GM12874 (cell line): ENCODE measurements at regions not wholly inside any gene's neighbourhood (a gene's known extent, or its start where the extent isn't known, plus 50 kb on each side); places are given as distances from the start of the nearest gene placed in this dataset.

Source experiments
- TF ChIP-seq, protein P1 (sequence below): IDR thresholded peaks from 2 replicates; pipeline ENCODE4 v1.5.1; 2011; ENCODE audit warnings: low read depth, mild to moderate bottlenecking, control low read depth, low read length, moderate library complexity; ENCODE audit not compliant: insufficient read depth

- TF ChIP-seq, protein P1, sequence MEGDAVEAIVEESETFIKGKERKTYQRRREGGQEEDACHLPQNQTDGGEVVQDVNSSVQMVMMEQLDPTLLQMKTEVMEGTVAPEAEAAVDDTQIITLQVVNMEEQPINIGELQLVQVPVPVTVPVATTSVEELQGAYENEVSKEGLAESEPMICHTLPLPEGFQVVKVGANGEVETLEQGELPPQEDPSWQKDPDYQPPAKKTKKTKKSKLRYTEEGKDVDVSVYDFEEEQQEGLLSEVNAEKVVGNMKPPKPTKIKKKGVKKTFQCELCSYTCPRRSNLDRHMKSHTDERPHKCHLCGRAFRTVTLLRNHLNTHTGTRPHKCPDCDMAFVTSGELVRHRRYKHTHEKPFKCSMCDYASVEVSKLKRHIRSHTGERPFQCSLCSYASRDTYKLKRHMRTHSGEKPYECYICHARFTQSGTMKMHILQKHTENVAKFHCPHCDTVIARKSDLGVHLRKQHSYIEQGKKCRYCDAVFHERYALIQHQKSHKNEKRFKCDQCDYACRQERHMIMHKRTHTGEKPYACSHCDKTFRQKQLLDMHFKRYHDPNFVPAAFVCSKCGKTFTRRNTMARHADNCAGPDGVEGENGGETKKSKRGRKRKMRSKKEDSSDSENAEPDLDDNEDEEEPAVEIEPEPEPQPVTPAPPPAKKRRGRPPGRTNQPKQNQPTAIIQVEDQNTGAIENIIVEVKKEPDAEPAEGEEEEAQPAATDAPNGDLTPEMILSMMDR: no peak
Measured at GRCh38 chr16:86704516-86704915, 126.2 kb downstream of the FOXL1 start.

- TF ChIP-seq, protein P1: no peak
Measured at GRCh38 chr16:86706726-86707125, 128.4 kb downstream of the FOXL1 start.

GRCh38 chr16:86707171-86707570 lies 128.8 kb downstream of the FOXL1 start:
- TF ChIP-seq, protein P1: no peak

DNA sequence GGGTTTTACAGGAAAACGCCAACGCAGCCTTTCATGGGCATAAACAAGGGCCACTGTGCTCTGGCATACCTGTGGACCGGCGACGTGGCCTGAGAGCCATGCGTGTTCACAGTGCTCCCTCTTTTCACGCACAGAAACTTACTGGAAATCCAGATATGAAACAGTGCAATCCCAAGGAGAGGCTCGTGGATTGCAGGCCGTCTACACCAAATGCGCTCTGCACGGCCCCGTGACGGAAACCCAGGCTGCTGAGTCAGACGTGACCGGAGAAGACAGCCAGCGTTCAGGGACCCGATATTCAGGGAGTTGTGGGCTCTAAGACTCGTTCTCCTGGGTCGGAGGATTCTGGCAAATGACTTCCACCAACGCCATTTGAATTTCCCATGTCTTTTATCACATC lies 129.2 kb downstream of the FOXL1 start:
- TF ChIP-seq, protein P1: no peak

DNA sequence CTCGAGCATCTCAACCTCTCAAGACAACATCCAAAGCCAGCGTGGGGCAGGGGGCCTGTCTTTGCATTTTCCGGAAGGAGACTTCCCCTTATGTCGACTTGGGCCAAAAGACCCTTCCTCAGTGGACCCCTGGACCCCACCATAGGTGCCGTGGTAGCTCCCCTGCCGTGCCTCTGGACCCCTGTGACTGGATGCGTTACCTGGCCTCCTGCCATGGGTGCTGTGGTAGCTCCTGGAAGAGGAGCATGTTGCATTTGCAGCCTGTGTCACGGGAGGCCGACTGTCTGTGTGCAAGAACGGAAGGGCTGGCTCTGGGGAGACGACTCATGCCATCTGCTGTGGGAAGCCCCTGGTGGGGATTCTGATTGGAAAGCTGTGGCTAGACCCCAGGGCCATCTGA lies 130.1 kb downstream of the FOXL1 start:
- TF ChIP-seq, protein P1: no peak

GRCh38 chr16:86709103-86709502 lies 130.8 kb downstream of the FOXL1 start:
- TF ChIP-seq, protein P1: no peak

GRCh38 chr16:86709902-86710601 lies 131.7 kb downstream of the FOXL1 start:
- TF ChIP-seq, protein P1: no peak
